ENCODE measurements at regions not wholly inside any gene's neighbourhood (a gene's known extent, or its start where the extent isn't known, plus 50 kb on each side); places are given as distances from the start of the nearest gene placed in this dataset.

GRCh38 chr9:135001526-135001925, 83.8 kb upstream of the FCN1 start:
- no peaks in the 10 kb centered on the region for H3K4me1 ChIP-seq
- H3K4me1 Mint-ChIP-seq (ENCODE audit: low read depth, unreplicated experiment) = no peaks in the 10 kb centered on the region
- ChIA-PET CTCF (no interaction called here), POLR2A (no interaction called here)
- H3K27me3 ChIP-seq (replicated peaks; ENCODE audit: control insufficient read depth, insufficient read depth, low read length) = no peaks in the 10 kb centered on the region
- no peaks in the 10 kb centered on the region for H3K36me3 ChIP-seq (ENCODE audit: control insufficient read depth, insufficient read depth, low read length)
- H3K9me3 ChIP-seq = peaks cover 21% of the 10 kb centered on the region
- no peaks in the 10 kb centered on the region for H3K27me3 Mint-ChIP-seq (ENCODE audit: insufficient read depth, unreplicated experiment)
- H3K4me3 Mint-ChIP-seq (ENCODE audit: unreplicated experiment) = no peak overlapping the region
- no TSS peak for BruUV-seq (replicated peaks)
- no peak overlapping the region for H3K4me3 ChIP-seq (ENCODE audit: low read depth, low read length)
- H3K36me3 Mint-ChIP-seq (ENCODE audit: insufficient read depth, unreplicated experiment) = no peaks in the 10 kb centered on the region
- intact Hi-C loops (cut with micrococcal nuclease; ENCODE audit: unreplicated experiment) = no loop called here
- no peak for TF ChIP-seq CTCF (IDR thresholded peaks at IDR 0.05; ENCODE audit: insufficient read depth in 1 of 2, low read depth in 1 of 2, low read length in 1 of 2, severe bottlenecking in 1 of 2, unreplicated experiment in 1 of 2)
- H3K9me3 Mint-ChIP-seq (ENCODE audit: unreplicated experiment) = peaks cover 31% of the 10 kb centered on the region
- no peak for DNase-seq
- no peak overlapping the region for H3K27ac Mint-ChIP-seq (ENCODE audit: unreplicated experiment)

DNA sequence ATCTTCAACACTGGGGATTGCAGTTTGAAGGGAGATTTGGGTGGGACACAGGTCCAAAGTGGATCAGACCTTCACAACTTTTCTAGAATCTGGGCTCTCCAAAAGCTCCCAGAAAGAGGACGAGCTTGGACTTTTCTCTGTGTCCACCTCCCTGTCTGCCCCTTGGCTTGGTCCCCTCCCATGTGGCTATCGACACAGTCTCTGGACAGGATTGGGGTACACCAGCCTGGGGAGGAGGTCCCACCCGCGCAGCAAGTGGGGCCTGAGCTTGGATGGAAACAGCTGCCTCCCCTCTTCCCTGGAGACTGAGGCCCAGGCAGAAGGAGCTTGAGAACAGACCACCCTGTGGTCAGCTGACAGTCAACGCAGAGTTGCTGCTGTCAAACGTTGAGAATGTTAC, 84.6 kb upstream of the FCN1 start:
- Histone ChIP-seq H3K4me3 (ENCODE audit: low read depth, low read length) (no peak overlapping the region), H3K4me1 (no peaks in the 10 kb centered on the region), H3K27me3 (replicated peaks; ENCODE audit: control insufficient read depth, insufficient read depth, low read length) (no peaks in the 10 kb centered on the region), H3K9me3 (peaks cover 21% of the 10 kb centered on the region), H3K36me3 (ENCODE audit: control insufficient read depth, insufficient read depth, low read length) (no peaks in the 10 kb centered on the region)
- no TSS peak for BruUV-seq (replicated peaks)
- H3K4me1 Mint-ChIP-seq (ENCODE audit: low read depth, unreplicated experiment) = no peaks in the 10 kb centered on the region
- ChIA-PET CTCF (no interaction called here), POLR2A (no interaction called here)
- intact Hi-C loops (cut with micrococcal nuclease; ENCODE audit: unreplicated experiment) = no loop called here
- H3K27ac Mint-ChIP-seq (ENCODE audit: unreplicated experiment) = no peak overlapping the region
- H3K36me3 Mint-ChIP-seq (ENCODE audit: insufficient read depth, unreplicated experiment) = no peaks in the 10 kb centered on the region
- no peak overlapping the region for H3K4me3 Mint-ChIP-seq (ENCODE audit: unreplicated experiment)
- TF ChIP-seq CTCF (IDR thresholded peaks at IDR 0.05; ENCODE audit: insufficient read depth in 1 of 2, low read depth in 1 of 2, low read length in 1 of 2, severe bottlenecking in 1 of 2, unreplicated experiment in 1 of 2) = no peak
- no peak for DNase-seq
- peaks cover 31% of the 10 kb centered on the region for H3K9me3 Mint-ChIP-seq (ENCODE audit: unreplicated experiment)
- no peaks in the 10 kb centered on the region for H3K27me3 Mint-ChIP-seq (ENCODE audit: insufficient read depth, unreplicated experiment)

GRCh38 chr9:135002802-135003201, 84.7 kb upstream of the OLFM1 start:
- Histone ChIP-seq H3K9me3 (peaks cover 21% of the 10 kb centered on the region), H3K4me1 (no peaks in the 10 kb centered on the region), H3K27me3 (replicated peaks; ENCODE audit: control insufficient read depth, insufficient read depth, low read length) (no peaks in the 10 kb centered on the region), H3K36me3 (ENCODE audit: control insufficient read depth, insufficient read depth, low read length) (no peaks in the 10 kb centered on the region), H3K4me3 (ENCODE audit: low read depth, low read length) (no peak overlapping the region)
- no peak for TF ChIP-seq CTCF (IDR thresholded peaks at IDR 0.05; ENCODE audit: insufficient read depth in 1 of 2, low read depth in 1 of 2, low read length in 1 of 2, severe bottlenecking in 1 of 2, unreplicated experiment in 1 of 2)
- Mint-ChIP-seq H3K4me1 (ENCODE audit: low read depth, unreplicated experiment) (no peaks in the 10 kb centered on the region), H3K36me3 (ENCODE audit: insufficient read depth, unreplicated experiment) (no peaks in the 10 kb centered on the region), H3K9me3 (ENCODE audit: unreplicated experiment) (peaks cover 28% of the 10 kb centered on the region), H3K27me3 (ENCODE audit: insufficient read depth, unreplicated experiment) (no peaks in the 10 kb centered on the region), H3K4me3 (ENCODE audit: unreplicated experiment) (no peak overlapping the region), H3K27ac (ENCODE audit: unreplicated experiment) (no peak overlapping the region)
- intact Hi-C loops (cut with micrococcal nuclease; ENCODE audit: unreplicated experiment) = no loop called here
- BruUV-seq (replicated peaks) = no TSS peak
- CTCF ChIA-PET = no interaction called here
- POLR2A ChIA-PET = no interaction called here
- DNase-seq = no peak
